GM18858 (cell line): ENCODE measurements at regions not wholly inside any gene's neighbourhood (a gene's known extent, or its start where the extent isn't known, plus 50 kb on each side); places are given as distances from the start of the nearest gene placed in this dataset.
"Not testable (repeated sequence)": the region's sequence is repeated elsewhere in the genome, so short reads cannot be mapped to it uniquely, and the experiment has no call there.

Source experiments
- ATAC-seq: cut with Tn5 transposase; IDR thresholded peaks from one replicate; pipeline ENCODE4 v1.9.1; 2021; ENCODE audit not compliant: unreplicated experiment

DNA sequence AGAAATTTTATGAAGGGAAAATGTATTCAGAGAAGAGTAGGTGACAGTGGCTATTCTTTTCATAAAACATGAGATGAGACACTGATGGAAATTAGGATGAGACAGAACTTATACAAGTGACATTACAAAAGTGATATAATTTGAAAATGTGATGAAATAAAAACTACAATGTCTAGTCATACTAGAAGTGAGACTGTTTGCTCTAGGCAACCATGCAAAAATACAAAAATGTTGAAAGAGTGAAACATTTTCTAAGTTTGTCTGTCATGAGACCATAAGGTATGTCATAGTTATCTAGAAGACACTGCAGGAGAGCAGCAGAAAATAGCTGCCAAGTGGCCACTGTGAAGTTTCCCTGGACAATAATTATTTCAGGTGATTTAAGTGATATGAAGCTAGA is 459.5 kb downstream of the DIPK2A start:
- peak; percentile 41 for ATAC-seq

DNA sequence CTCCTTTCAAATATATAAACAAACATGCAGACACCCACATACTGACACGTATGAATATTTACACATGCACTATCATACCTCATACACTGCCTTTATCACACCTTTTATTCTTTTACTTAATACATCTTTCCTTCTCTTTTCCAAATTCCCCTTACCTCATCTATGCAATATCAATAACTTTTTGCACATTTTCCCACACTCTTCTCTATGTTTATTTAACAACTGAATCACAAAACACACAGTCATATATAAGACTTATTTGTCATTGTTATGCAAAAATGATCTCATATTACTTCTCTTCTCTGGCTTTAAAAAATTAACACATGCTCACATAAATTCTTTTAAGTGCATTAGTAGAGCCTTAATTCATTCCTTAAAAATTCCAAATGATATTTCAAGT is 461.4 kb downstream of the DIPK2A start:
- no peak for ATAC-seq

DNA sequence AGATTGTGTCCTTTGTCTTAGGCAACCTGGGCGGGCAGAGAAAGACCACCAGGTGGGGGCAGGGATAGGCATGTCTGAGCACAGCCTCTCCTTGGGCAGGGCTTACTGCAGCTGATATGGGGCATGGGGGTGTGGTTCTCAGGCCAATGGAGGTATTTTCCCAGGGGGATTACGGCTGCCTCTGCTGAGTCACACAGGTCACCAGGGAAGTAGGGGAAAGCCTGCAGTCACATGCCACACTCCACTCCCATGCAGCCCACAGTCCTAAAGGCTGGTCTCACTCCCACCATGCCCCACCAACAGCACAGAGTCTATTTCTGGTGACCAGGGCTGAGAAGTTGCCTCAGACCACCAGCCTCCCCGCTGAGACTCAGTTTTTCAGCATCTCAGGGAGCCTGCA is 466.4 kb downstream of the DIPK2A start:
- peak; percentile 31 for ATAC-seq

DNA sequence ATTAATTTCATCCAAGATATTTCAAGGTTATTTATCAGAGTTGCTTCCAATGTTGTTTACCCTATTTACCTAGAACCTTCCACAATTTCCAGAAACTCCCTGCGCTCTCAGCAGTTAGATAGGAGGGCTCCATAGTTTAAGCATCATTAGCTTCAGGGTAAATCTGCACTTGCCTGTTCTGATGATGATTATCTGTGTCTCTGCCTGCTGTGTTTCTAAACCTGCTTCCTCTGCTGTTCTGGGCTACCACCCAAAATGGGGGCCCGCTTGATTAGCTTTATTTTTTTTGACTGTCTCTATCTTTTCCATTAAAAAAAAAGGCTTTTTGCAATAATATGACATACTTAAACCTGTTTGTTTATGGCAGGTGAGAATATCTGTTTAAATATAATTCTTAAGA is 472.4 kb downstream of the DIPK2A start:
- no peak for ATAC-seq

DNA sequence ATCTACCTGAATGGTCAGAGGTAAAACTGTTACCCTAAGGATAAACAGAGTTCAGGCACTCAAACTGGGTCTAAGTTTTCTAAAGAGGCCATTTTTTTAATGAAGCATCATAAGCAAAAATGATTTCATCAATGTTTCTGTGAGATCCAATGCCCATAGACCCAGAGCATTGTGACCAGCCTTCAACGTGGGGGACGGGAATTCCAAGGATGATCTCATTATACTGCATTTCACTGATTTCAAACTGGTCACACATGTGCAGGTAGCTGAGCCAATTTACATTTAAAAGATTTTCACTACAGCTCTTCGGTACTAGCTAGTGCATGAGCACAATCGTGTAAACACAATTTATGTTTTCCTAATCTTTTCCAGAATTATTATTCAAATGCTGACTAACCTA is 472.9 kb downstream of the DIPK2A start:
- ATAC-seq = no peak

DNA sequence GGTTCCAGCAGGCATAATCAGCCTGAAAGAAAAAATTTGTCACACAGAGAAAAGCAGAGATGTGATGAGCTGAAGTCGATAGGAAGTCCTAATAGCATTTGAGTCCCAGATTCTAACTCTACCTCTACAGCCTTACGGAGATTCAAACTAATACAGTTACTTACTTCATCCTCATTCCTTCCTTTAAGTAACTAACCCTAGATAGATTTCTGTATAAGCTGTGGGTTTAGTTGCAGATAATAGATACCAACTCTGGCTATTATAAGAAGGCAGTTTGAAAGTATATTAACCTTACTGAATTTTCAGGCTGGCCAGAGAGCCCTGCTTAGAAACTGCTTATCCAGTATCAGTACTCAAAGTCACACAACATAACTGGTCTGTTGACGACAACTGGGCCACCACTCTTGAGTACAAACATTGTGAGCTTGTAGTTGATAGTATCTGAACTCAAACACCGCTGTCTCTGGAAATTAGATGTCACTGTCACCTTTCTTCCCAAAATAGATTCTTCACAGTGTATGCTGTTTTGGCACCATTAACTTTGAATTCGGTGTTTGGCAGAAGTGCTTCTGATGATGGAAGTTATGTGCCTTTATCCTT is 484.3 kb downstream of the DIPK2A start:
- ATAC-seq = no peak

DNA sequence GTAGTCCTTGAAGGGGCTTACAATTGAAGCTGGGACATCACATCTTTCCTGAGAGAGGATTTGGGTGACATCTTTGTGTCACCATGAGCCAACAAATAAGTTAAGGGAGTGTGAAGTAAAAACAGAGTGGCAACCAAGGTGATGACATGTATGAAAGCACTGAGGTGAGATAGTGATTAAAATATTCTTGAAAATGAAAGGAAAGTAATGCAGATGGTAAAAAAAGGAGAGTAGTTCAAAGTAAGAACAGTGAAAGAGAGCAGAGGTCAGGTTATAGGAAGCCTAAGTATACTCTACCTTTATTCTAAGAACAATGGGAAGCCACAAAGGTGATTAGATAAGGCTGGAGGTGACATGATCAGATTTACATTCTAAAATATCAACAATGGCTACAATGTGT is 486.1 kb downstream of the DIPK2A start:
- no peak for ATAC-seq

DNA sequence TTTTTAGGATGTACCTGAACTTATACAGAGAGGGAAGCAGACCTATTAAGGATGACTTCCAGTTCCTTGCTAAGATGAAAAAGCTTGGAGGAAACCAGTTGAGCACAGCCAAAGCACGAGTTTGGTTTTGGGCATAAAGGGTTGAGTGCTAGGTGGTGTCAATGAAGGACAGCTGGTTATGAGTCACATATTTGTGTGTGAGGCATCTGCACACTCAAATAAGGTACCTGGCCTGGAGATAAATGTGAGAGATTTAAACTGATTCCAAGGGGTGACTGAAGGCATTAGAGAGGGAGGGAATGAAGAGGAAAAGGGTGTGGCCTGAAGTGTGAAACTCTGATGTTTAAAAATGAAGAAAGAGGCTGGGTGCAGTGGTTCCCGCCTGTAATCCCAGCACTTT is 486.7 kb downstream of the DIPK2A start:
- ATAC-seq = no peak

DNA sequence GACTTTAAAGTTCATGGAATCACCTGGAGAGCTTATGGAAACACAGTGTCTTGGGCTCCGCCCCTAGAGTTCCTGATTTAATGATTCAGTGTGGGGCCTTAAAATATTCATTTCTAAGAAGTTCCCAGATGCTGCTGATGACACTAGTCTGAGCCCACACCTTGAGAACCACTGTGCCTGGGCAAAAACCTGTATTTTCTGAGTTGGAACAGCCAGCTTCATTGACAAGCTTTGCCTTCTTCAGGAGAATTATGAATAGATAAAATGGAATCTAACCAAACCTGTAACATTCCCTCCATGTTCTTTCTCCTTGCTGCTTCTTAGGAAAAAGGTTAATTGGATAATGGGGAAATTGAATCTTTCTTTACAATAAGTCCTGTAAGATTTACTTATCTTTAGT is 490.7 kb downstream of the DIPK2A start:
- no peak for ATAC-seq

DNA sequence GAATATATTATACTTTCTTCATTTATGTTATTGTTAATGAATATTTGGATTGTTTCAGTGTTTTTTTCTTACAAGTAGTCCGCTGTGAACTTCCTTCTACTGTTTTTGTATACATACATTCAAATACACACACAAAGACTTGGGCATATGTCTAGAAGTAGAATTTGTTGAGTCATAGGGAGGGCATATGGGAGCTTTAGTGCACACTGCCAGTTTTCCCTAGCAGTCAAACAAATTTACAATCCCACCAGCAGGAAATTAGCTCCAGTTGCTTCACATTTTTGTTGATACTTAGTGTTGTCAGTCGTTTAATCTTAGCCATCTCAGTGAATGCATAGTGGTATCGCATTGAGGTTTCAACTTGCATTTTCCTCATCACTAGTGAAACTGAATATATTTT is 492.3 kb downstream of the DIPK2A start:
- no peak for ATAC-seq

DNA sequence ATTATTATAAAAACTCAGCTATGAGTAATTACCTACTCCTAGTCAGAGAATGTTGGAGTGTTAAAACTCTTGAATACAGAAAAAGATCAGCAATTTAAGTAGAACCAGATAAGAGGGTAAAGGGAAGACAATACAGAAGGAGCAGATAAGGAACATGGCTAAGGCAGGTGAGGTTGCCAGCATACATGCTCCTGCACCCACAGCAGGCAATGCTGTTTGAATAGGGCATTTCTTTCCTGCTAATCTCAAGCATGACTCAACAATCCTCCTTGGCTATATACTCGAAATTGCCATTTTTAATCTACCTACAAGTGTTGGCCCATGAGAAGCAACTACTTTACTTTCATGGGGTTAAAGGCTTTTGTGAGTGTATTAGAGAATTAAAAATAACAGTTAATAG is 494.5 kb downstream of the DIPK2A start:
- no peak for ATAC-seq

DNA sequence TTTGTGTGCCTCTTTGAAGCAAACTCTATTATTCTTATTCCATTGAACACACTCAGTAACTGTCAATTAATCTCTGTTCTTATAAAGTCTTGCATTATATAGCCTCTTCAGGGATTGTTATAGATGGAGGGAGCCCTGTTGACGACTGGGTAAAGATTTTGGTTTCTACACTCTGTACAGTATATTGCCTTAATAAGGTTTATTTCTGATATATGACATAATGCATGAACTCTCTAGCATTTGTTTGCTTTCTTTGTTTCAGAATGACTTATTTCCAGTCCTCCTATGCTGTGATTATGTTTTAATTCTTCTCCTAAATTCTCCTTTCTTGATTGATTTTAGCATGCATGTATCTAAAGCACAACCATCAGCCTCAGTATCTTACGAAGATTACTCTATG is 494.9 kb downstream of the DIPK2A start:
- no peak for ATAC-seq

DNA sequence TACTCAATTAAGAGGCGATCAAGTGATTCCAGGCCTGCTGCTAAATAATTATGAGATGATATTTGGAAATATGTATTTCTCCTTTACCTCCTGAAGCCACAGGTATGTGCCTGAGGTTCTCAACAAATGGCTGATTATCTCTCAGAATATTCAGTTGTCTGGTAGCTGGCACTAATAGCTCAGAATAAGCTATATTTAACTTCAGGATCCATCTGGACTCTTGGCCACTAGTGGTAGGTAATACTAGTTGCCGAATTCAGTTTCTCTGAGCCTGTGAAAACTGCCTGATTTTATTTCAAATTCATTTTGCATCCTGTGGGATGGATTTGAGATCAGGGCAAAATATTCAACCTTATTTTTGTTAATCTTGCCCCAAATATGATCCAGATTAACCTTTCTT is 499.0 kb downstream of the DIPK2A start:
- ATAC-seq = no peak

DNA sequence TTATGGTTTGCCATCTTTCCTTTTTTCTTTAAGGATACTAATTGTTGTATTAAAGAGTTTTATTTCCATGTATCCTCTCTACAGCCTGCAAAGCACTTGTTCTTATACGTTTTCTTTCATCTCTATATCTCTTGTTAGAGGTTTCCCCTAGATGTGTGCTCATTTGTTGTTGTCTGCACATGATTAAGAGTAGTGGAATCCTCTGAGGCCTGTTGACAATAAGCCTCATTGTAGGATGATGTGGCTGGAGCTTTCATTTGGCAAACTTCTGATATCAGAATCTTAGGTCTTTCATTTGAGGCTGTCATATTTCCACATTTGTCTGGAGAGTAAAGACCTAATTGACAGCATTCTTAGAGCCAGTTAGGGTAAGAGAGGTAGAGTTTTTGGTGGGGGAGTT is 506.0 kb downstream of the DIPK2A start:
- no peak for ATAC-seq

DNA sequence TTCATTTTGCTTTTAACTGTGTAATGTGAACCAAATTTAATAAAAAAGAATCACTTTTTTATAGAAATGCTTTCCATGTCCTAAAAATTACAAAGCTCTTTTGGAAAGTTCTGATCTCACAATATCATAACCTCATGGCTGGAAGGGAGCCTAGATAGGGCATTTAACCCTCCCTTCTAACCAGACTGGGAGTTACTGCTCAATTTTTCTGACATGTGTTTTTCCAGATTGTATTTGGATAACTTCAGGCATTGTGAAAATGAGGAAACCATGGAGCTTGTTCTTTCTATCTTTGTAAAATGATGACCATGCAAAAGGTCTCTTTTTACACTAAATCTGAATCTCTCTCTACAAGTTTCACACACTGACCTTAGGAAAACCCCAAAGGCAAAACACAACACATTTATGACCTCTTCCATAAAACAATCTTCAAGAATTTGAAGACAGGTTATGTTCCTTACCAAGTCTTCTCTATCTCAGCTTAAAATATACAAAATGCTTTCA is 508.8 kb downstream of the DIPK2A start:
- no peak for ATAC-seq

DNA sequence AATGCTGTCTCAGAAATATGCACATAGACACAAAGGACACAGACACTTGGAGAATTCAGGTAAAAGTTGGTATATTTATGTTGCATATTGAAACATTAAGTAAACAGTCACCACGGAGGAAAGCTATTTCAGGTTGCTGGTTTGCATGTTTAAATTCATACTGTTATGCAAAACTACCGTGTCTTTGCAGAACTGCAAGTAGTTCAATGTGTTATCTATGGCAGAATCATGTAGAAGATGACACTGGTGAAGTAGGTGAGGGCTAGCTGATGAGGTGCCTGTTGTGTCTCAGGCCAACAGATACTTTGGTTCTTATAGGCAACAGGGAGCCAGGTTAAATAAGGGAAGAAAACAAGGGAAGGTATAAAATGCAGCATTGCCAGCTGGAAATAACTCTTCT is 511.3 kb downstream of the DIPK2A start:
- ATAC-seq = no peak

DNA sequence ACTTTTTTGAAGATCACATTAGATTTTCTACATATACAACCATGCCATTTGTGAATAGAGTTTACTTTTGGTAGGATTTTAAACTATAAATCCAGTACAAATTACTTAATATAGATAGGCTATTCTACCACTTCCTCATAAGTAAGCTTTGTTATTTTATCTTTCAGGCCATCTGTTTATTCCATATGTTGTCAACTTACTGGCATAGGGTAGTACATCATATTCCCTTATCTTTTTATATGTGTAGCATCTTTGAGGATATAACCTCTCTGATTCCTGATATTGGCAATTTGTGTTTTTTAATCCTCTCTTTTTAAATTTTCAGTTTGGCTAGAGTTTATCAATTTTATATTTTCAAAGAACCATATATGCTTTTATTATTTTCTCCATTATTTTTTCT is 515.4 kb downstream of the DIPK2A start:
- no peak for ATAC-seq

DNA sequence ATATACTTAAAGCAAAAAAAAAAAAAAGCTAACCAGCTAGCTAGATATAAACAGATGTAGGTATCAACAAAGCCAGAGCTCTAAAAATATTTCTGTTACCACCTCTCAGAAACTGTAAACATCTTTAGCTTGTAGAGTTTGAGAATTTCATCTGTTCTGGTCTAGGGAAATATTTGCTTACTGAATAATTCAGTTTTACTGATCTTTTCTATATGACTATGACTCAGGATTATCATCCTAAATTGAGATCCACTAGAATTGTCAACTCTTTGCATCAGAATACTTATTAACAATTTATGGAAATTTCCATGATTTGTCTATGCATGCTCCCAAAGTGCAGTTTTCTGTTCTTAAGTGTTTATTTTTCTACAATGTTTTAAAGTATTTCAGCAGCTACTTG is 517.3 kb downstream of the DIPK2A start:
- no peak for ATAC-seq

DNA sequence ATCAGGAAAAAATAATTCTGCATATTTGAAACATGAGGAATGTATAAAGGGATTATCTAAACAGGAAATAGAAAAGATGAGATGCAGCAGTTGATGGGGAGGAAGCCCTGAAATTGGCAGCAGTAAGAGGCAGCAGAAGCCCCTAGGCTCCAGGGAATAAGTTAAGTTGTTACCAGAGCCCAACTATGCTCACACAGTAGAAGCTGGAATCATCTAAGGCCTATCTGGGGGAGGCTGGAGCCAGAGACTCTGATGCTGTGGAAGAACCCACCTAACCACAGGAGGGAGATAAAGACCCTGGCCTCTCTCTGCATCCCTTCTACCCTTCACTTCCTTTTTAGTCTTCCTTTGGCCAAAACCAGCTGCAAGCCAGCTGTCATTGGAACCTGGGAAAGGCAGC is 519.7 kb downstream of the DIPK2A start:
- ATAC-seq = no peak

DNA sequence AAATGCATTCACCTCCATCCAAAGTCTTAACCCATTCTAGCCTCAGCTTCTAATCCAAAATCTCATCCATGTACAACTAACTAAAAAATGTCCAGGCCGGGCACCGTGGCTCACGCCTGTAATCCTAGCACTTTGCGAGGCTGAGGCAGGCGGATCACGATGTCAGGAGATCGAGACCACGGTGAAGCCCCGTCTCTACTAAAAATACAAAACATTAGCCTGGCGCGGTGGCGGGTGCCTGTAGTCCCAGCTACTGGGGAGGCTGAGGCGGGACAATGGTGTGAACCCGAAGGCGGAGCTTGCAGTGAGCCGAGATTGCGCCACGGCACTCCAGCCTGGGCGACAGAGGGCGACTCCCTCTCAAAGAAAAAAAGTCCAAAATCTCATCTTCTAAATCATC is 523.0 kb downstream of the DIPK2A start:
- not testable (repeated sequence) for ATAC-seq

DNA sequence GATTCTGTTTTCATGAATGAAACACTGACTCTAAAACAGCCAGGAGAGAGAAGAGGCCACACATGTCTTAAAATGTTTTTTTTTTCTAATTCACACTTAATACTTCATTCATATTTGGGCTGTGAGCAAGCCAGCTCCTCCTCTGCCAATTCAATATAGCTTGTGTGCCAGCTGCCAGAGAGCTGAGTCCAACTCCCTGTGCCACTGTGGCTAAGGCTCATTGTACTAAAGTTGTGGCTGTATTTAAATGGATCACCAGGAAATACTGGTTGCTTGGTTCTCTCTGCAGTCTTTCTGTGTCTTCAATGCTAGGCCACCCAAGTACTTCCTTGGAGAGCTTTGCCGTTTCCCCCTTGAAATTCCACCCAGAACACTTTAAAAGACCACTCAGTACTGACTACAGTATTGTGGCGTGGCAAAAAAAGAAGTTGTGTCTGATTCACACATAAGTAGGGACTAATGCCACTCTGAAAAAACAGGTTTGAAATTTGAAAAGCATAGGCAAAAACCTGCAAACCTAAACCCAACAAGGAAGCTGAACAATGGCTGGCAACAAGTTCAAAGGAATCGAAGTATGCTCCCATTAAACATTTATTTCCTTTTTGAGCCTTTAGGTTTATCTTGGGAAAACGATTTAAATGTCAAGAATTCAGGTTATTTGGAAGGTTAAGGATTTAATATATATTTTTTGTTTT is 524.7 kb downstream of the DIPK2A start:
- no peak for ATAC-seq

DNA sequence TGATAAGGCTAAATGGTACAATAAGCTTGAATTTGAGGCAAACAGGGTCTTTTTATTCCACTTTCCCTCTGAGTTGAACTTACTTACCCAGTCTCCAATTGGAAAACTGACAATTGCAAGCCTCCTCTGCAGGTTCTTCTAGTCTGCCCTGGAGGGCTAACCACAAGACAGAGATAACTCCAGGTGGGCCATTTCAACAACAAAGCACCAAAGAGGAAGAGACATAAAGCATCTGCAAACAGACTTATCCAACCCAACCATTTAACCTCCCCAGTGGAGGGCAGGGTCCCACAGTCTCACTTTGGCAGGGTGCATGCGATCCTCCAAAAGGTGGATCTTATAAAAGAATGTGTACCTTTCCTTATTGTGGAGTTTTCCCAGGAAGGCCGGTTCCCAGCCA is 525.8 kb downstream of the DIPK2A start:
- ATAC-seq = no peak
